Erythroblast (primary cell): ENCODE measurements at regions not wholly inside any gene's neighbourhood (a gene's known extent, or its start where the extent isn't known, plus 50 kb on each side); places are given as distances from the start of the nearest gene placed in this dataset.

Source experiments
- GATA1 ChIP-seq: IDR thresholded peaks from 2 replicates; pipeline ENCODE4 v1.6.1; 2011; ENCODE audit warnings: low read depth, mild to moderate bottlenecking, control low read depth, low read length, moderate library complexity
- POLR2A ChIP-seq: IDR thresholded peaks from 2 replicates; pipeline ENCODE4 v1.6.1; 2011; ENCODE audit warnings: mild to moderate bottlenecking, low read length

GRCh38 chr6:140180306-140180705, 805.9 kb upstream of the CITED2 start:
- TF ChIP-seq POLR2A: no peak
- no peak for TF ChIP-seq GATA1
